ENCODE measurements at regions not wholly inside any gene's neighbourhood (a gene's known extent, or its start where the extent isn't known, plus 50 kb on each side); places are given as distances from the start of the nearest gene placed in this dataset.

DNA sequence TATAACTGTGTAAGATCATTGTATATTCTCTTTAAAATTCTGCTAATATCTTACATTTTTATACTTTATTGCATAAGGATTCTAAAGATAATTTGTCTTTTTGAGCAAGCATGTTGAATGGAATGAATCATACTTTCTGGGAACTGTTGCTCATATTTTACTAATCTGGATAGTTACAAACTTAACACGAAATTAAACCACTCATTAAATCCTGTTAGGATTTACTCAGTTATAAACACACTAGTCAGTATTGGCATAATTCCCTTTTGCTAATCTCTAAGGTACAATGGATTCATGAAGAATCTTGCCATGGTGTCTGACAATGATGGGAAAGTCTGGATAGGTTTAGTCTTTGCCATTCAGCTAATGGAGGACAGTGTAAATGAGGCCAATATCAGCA, 338.1 kb upstream of the SMC2 start:
- TF ChIP-seq GATA2 (IDR thresholded peaks at IDR 0.05; ENCODE audit: low read depth, low read length): no peak
- no peak for TF ChIP-seq GATA3 (IDR thresholded peaks at IDR 0.05; ENCODE audit: low read depth, low read length)

Measured in SH-SY5Y (cell line).